ENCODE measurements at regions not wholly inside any gene's neighbourhood (a gene's known extent, or its start where the extent isn't known, plus 50 kb on each side); places are given as distances from the start of the nearest gene placed in this dataset.

DNA sequence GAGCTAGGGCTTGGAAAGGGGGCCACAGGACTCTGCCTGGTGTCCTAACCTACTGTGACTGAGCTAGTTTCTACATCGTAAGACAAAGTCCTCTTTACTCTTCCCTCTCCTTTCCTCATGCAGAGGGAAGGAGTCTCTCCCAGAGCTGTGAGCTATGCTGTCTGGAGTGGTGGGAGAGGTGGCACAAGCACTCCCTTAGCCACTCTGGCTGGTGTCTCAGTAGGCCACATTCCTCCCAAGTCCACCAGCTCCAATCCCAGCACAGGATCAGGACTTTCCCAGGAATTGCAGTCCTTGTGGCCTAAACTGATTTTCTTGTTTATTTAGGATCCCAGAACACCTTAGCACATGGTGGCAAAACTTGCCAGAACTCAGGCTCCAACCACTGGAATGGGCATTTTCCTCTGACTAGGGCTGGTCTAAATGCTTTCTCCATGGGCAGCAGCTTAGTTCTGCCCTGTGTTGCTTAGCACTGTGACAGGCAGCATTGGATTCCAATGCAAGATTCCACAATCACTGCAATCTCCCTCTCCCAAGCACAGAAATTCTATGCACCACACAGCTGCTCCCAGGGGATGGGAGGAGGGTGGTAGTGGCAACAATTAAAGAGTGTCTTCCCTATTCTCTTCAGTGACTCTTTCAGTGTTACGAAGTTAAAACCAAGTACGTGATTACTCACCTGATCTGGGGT lies 733.3 kb downstream of the HACE1 start:
- no peak for DNase-seq (ENCODE audit: extremely low read depth, low read depth, low spot score)

- no peak for DNase-seq (ENCODE audit: extremely low read depth, low read depth, low spot score)
Measured at GRCh38 chr6:104123227-104123626, 736.5 kb downstream of the HACE1 start.

GRCh38 chr6:104118274-104118673 lies 741.4 kb downstream of the HACE1 start:
- peak; percentile 2 for DNase-seq (ENCODE audit: extremely low read depth, low read depth, low spot score)

GRCh38 chr6:104109806-104110205 lies 749.9 kb downstream of the HACE1 start:
- DNase-seq (ENCODE audit: extremely low read depth, low read depth, low spot score), result no peak

DNA sequence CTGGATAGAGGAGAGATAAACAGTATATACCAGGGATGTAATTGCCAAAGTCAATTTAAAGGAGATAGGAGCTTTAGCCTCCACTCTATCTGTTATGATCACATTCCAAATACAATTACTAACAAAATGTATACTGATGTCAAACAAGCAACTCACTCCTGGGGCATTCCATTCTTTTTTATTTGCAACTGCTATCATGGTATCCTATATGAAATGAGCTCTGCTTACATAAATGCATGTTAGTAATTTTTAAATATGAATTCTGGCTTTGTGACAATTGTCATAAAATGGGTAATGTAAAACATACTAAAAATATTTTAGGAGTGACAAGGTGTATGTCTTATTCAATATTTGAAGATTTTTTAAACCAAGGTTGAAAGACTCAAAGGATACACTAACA lies 751.1 kb downstream of the HACE1 start:
- no peak for DNase-seq (ENCODE audit: extremely low read depth, low read depth, low spot score)

- DNase-seq (ENCODE audit: extremely low read depth, low read depth, low spot score), result no peak
Measured at GRCh38 chr6:104095661-104096416, 763.9 kb downstream of the HACE1 start.

DNA sequence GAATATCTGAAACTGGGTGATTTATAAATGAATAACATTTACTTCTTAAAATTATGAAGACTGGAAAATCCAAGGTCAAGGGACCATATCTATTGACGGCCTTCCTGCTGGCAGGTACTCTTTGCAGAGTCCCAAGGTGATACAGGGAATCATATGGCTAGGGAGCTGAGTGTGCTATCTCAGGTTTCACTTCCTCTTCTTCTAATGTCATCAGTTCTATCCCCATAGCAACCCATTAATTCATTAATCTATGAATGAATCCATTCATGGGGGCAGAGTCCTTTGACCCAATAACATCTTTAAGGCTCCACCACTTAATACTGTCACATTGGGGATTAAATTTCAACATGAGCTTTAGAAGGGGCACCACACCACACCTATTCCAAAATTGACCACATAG lies 772.0 kb downstream of the HACE1 start:
- no peak for DNase-seq (ENCODE audit: extremely low read depth, low read depth, low spot score)

DNA sequence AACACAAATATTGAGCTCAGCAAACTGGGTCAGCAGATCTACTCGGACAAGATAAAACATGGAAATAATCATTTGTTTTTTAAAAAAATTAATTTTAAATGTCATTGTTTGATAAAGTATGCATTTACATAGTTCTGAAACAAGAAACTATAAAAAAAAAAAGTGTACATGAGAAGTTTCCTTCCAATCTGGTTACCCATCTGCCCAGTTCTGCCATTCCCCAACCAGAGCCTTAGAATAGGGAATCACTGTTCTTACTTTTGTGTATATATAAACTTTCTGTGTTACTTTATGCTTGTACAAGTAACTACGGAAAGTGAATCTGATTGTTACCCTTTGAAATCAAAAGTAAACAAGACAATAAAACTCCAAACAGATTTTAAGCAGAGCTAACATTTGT lies 791.4 kb downstream of the HACE1 start:
- no peak for DNase-seq (ENCODE audit: extremely low read depth, low read depth, low spot score)

DNA sequence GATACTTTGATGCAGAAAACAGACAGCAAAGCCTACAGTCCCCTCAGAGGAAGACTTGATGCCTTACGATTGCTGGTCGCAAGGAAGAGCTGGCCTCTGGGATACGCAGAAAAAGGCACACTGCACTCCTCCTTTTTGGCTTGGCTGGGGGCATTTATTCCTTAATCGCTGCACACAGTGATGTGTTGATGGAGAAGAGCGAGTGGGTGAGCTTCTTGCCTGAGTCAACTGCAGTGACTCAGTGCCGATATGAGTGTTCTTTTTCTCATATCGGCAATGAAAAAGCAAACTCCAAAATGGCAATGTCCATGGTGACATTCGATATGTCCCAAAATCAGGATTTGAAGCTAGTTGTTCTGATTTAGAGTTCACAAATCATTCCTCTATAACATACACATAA lies 794.8 kb downstream of the HACE1 start:
- no peak for DNase-seq (ENCODE audit: extremely low read depth, low read depth, low spot score)

DNA sequence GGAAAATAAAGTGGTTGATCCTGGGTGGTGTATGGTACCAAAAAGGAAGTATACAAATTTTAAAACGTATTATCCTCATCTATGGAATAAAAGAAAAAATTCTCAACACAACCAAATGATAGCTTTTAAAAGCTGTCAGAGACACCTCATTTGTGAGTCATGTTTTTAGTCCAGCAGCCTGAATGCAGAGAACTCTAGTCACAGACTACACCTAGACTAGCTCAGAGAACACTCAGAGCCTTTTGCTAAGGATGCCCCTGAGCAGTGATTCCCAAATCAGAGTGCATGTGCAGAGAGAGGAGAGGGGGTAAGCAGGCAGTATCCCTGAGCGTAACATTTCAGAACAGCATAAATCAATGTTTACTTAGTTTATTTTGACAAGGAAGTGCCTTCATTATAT lies 809.3 kb downstream of the HACE1 start:
- DNase-seq (ENCODE audit: extremely low read depth, low read depth, low spot score), result no peak

DNA sequence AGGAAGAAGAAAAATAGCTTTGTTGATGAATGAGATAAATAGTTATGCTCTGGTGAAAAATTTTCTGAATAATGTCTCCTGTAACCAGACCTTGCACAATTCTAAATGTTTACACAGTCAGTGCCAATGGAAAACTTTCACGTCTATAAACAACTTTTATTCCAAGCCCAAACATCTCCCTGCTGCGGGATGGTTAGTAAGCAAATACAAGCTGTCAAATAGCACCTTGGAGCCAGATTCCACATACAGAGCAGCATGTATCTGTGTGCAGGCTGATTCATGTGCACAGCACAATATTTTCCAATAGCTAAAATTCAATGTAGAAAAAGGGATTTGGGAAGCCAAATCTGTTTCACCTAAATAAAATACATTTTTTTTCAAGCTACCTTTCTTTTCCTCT lies 813.3 kb downstream of the HACE1 start:
- no peak for DNase-seq (ENCODE audit: extremely low read depth, low read depth, low spot score)

DNA sequence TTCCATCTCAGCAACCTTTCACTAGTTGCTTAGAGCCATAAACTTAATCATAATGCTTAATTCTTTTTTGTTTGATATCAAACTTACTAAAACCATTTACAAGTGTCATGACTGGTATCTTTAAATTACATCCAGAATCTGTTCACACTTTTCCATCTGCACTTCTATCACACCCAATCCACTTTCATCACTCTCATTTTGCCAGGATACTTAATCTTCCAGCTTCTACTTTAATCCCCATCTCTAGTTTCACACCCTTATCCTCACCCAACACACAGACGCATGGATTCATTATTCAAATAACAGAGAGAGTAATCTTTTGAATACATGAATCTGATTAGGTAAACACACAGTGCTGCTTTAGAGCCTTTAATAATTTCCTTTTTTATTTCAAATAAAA lies 828.4 kb downstream of the HACE1 start:
- no peak for DNase-seq (ENCODE audit: extremely low read depth, low read depth, low spot score)

- DNase-seq (ENCODE audit: extremely low read depth, low read depth, low spot score), result no peak
Measured at GRCh38 chr6:104022126-104022525, 837.6 kb downstream of the HACE1 start.

- DNase-seq (ENCODE audit: extremely low read depth, low read depth, low spot score), result no peak
Measured at GRCh38 chr6:104019075-104019753, 840.5 kb downstream of the HACE1 start.

DNA sequence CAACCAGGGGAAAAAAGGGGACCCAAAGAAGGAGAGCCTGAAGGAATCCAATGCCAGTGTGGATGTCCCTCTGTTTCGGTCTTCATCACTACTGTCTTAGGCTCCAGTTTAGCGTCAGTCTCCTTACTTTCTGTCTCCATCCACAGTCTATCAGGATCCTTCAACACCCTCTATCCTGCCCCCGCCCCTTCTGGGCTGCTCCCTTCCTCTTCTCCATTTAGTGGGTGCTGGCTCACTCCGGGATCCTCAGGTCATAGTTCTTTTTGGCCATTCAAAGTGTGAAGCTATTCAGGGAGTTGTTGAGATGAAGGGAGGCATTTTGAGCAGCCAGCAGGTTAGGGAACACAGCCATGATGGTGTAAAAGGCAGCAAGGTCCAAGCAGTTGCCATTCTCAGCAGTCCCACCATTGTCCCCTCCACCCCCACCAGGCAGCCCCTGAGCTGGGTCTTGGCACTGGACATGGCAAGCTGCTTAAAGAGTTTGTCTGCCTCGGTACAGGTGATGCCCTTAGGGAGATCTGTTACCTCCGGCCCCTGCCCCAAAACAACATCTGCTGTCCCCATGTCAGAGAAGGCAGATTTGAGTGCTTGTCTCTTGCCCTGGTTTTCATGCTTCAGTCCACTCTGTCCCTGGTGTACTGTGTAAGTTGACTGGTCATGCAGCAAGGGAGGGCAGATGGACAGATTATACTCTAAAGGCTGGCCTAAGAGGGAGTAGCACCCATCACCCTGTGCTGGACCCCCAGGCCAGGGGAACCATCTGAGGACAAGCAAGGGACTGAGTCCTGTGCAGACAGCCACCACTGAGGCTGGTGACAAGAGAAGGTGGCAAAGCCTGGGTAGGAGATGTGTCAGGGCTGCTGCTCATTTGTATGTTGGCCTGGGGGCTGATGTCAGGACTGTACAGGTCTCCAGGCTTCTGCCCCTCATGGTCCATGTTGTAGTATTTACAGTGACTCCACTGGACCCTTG lies 842.0 kb downstream of the HACE1 start:
- DNase-seq (ENCODE audit: extremely low read depth, low read depth, low spot score), result no peak

DNA sequence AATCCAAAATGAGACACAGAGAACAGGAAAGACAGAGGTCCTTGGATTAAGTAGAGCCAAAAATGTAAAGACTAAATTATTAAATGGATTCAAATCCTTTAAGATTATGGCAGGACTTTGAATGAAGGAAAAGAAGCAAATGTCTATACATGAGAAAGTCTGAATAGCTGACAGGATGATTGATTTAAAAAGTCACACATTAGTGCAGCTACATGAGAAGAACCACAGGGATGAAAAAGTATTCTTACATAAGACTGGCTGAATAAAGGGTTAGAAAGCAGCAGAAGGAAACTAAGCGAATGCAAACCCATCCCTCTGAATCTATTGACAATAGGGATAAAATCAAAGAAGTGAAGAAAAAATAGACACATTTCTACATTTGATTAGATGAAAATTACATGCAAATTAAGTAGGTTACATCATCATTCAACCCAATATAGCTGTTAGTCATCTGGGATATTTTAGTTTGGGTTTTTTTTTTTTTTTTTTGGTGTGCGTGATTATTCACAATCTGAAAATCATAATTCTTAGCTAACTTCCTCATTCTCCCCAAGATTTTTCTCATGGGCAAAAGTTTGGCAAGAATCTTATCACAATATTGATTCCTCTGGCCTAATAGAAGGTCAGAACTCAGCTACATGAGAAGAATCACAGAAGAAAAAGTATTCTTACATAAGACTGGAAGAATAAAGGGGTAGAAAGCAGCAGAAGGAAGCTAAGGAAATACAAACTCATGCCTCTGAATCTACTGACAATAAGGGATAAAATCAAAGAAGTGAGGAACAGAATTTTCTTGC lies 845.4 kb downstream of the HACE1 start:
- no peak for DNase-seq (ENCODE audit: extremely low read depth, low read depth, low spot score)

GRCh38 chr6:104013312-104013971 lies 846.3 kb downstream of the HACE1 start:
- DNase-seq (ENCODE audit: extremely low read depth, low read depth, low spot score), result no peak

DNA sequence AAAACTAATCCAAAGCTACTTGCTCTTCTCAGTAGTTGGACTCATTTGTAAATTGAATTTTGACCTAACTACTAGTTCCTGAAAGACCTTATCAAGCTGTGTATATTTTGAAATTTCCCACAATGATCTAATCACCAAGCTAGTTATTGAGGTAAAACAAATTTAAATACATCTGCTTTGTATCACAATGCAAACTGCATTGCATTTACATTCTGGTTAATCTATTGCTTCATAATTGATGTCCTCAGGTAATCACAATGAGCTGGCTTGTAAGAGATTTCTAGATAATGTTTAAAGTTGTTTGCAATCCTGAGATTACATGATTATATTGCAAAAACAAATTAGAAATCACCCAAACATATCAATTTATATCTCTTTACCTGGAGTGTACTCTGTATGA lies 848.8 kb downstream of the HACE1 start:
- no peak for DNase-seq (ENCODE audit: extremely low read depth, low read depth, low spot score)

DNA sequence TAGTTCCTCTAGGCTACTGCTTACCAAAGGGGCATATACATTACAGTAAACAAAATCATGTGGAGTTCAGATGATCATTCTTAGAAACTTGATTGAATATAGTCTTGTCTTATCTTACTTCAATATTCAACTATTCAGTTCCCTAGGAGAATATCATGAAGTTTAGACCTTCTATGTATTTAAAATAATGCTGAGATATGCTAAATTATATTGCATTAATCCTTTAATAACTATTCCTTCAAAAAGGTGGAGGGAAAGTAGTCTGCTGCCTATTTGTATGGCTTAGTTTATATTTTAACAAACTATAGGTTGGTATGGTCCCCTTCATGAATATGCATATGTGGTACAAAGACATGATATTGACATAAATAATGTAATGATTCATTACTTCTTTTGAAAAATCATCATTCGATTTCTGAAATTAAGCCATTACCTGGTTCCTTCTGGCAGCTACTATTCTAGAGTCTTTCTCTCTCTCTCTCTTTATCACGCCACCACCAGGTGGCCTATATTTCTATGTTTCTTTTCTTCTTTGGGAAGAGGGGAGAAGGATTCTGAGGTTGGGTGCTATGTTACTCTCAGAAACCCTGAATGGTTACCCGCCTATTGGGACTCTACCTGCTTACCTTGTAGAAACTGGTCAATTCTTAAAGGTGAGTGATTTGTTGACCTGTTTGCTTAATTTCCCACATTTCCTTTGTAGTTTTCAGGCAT lies 855.8 kb downstream of the HACE1 start:
- DNase-seq (ENCODE audit: extremely low read depth, low read depth, low spot score), result no peak
